Spinal cord (tissue), 9 donors: ENCODE measurements at regions not wholly inside any gene's neighbourhood (a gene's known extent, or its start where the extent isn't known, plus 50 kb on each side); places are given as distances from the start of the nearest gene placed in this dataset.

ENCODE experiments used
- DNase-seq, 6 donors: peaks; one replicate each; pipeline versions ENCODE4 v3.0.0 to v3.0.0-alpha.2; 2013 to 2015; ENCODE audit warnings: low spot score in 6 of 6, low read depth in 4 of 6
- H3K27ac ChIP-seq: one replicate; pipeline ENCODE4 v1.5.1; 2013; ENCODE audit warnings: low read depth, low read length, control low read depth
- H3K27me3 ChIP-seq: one replicate; pipeline ENCODE4 v1.6.1; 2013; ENCODE audit warnings: low read length; ENCODE audit not compliant: control insufficient read depth, insufficient read depth
- H3K36me3 ChIP-seq: one replicate; pipeline ENCODE4 v1.6.1; 2013; ENCODE audit warnings: low read length; ENCODE audit not compliant: control insufficient read depth, insufficient read depth
- H3K4me1 ChIP-seq: one replicate; pipeline ENCODE4 v1.6.1; 2013; ENCODE audit warnings: low read length; ENCODE audit not compliant: control insufficient read depth, insufficient read depth
- H3K4me3 ChIP-seq: one replicate; pipeline ENCODE4 v1.5.1; 2013; ENCODE audit warnings: low read depth, low read length, control low read depth
- H3K9me3 ChIP-seq: one replicate; pipeline ENCODE4 v1.6.1; 2013; ENCODE audit warnings: low read length; ENCODE audit not compliant: control insufficient read depth, insufficient read depth
- WGBS: methylation state at CpG from one replicate; pipeline ENCODE4 v1.1.5; 2013; ENCODE audit warnings: missing lambda C conversion rate; ENCODE audit not compliant: insufficient coverage; 5-methylcytosine and 5-hydroxymethylcytosine counted together
- donor health status: healthy.

DNA sequence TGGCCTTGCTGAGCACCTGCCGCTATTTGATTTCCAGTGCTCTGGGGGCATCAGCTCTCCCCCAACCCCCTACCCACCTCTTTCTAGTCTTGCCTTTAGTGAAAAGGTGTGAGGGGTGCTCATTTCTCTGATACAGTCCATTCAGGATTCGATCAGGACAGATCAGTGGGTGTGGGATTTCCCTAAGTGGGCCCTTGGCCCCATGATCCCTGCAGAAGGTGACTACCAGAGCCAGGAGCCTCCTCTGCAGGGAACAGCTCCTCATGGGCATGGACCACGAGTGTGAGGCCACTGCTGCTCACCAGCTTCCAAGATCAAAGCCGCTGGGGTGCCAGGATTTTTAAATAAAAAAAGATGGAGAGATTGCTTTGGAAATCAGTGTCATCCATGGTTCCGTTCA is 835.2 kb upstream of the ID2 start:
- 90% methylated on average over 2 of the region's 5 CpGs for WGBS
- no peak for DNase-seq
- no peak overlapping the region for H3K4me3 ChIP-seq

DNA sequence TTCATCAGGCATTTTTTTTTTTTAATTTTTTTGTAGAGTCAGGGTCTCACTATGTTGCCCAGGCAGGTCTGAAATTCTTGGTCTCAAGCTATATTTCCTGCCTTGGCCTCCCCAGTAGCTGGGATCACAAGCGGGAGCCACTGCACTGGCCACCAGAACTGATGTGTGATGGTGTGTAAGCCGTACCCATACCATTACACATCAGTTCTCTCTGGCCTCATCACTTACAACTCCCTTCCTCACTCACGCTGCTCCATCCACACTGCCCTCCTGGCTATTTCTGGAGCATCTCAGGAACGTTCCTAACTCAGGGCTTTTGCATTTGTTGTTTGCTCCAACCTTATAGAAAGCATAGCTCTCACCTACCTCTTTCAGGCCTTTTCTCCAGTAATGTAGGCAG is 834.5 kb upstream of the ID2 start:
- Histone ChIP-seq H3K4me3 (no peak overlapping the region), H3K27me3 (no peaks in the 10 kb centered on the region), H3K27ac (no peak overlapping the region), H3K36me3 (no peaks in the 10 kb centered on the region), H3K4me1 (no peaks in the 10 kb centered on the region), H3K9me3 (no peaks in the 10 kb centered on the region)
- no peak for DNase-seq
- WGBS = 100% methylated on average over 2 of the region's 4 CpGs

More for the DNA sequence above, 835.2 kb upstream of the ID2 start:
- H3K27ac ChIP-seq = no peak overlapping the region
- no peaks in the 10 kb centered on the region for H3K9me3 ChIP-seq
- H3K36me3 ChIP-seq = no peaks in the 10 kb centered on the region
- H3K27me3 ChIP-seq = no peaks in the 10 kb centered on the region
- H3K4me1 ChIP-seq = no peaks in the 10 kb centered on the region

DNA sequence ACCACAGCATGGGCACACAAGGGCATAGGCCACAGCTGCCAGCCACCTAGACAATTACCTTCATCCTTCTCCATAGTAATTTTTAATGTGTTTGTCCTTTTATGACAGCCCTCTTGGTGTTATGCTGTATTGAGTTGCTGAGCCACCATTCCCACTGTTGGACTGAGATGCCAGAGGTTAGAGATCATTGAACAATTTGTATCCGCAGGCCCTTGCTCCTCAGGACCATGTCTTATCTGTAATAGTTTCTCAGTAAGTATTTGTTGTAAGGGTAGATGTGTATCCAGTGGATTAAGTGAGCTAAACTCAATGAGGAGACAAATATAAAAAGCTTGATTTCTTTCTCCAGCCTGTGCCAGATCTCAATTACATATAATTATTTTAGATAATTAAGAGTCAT is 832.8 kb upstream of the ID2 start:
- H3K4me3 ChIP-seq = no peak overlapping the region
- WGBS = 100% methylated on average over 1 of the region's 1 CpG
- no peak for DNase-seq
- H3K27ac ChIP-seq = no peak overlapping the region
- no peaks in the 10 kb centered on the region for H3K9me3 ChIP-seq
- H3K4me1 ChIP-seq = no peaks in the 10 kb centered on the region
- H3K27me3 ChIP-seq = no peaks in the 10 kb centered on the region
- H3K36me3 ChIP-seq = no peaks in the 10 kb centered on the region

DNA sequence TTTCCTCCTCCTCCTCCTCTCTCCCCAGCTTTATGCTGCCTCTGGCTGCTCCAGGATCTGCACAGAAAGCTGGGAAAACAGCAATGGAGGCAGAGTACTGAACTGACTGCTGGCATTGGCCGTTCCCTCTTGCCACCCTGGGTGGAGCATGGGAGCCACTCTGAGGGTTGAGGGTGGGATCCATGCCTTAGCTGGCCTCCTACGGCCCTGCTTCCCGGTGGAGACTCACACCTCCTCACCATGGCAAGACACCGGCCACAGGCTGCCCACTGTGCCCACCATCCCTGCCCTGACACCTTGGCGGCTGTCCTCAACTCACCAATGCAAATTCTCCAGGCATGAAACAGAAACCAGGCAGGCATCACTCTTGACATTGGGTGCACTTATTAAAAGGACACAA is 832.3 kb upstream of the ID2 start:
- no peaks in the 10 kb centered on the region for H3K4me1 ChIP-seq
- H3K4me3 ChIP-seq = no peak overlapping the region
- no peak overlapping the region for H3K27ac ChIP-seq
- no peaks in the 10 kb centered on the region for H3K36me3 ChIP-seq
- H3K9me3 ChIP-seq = no peaks in the 10 kb centered on the region
- WGBS = 85% methylated on average over 5 of the region's 5 CpGs
- DNase-seq = no peak
- H3K27me3 ChIP-seq = no peaks in the 10 kb centered on the region

DNA sequence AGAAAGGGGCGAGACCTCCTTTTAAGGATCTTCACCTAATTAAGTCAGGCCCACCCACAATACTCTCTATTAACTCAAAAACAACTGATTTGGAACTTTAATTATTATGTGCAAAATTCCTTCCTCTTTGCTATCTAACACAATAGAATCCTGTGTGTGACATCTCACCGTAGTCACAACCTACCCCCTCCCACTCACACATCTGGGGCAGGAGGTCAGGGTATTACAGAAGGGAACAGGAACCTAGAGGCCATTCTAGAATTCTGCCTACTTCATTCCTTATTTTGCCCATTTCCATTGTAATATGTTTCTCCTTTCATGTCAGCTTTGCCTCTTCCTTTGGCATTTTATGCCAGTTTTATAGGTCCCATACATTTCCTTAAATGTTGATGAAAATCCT is 829.3 kb upstream of the ID2 start:
- no peak for DNase-seq
- Histone ChIP-seq H3K27me3 (no peaks in the 10 kb centered on the region), H3K27ac (no peak overlapping the region), H3K36me3 (no peaks in the 10 kb centered on the region), H3K4me1 (no peaks in the 10 kb centered on the region), H3K4me3 (no peak overlapping the region), H3K9me3 (no peaks in the 10 kb centered on the region)
- no CpG with 5 or more reads among the region's 2 CpGs for WGBS

DNA sequence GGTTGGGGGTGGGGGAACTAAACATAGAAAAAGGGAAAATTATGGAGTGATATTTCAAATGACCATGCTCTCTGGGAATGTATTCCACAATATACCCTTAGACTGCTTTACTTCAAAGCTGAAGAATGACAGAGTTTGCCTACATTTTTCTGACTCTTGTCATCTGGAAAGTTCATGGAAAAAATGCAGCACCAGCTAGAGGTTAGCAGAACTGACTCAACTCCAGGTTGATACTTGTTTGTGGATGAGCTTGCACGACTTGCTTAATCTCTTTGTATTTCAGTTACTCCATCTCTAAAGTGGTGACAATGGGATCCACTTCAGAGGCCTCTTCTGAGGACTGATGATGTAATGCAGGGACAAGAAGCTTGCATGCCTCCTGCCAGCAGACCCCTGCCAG is 824.0 kb upstream of the ID2 start:
- WGBS = no CpG with 5 or more reads among the region's 1 CpG
- H3K27ac ChIP-seq = no peak overlapping the region
- DNase-seq = no peak
- H3K36me3 ChIP-seq = no peaks in the 10 kb centered on the region
- no peaks in the 10 kb centered on the region for H3K9me3 ChIP-seq
- H3K27me3 ChIP-seq = no peaks in the 10 kb centered on the region
- no peak overlapping the region for H3K4me3 ChIP-seq
- no peaks in the 10 kb centered on the region for H3K4me1 ChIP-seq

DNA sequence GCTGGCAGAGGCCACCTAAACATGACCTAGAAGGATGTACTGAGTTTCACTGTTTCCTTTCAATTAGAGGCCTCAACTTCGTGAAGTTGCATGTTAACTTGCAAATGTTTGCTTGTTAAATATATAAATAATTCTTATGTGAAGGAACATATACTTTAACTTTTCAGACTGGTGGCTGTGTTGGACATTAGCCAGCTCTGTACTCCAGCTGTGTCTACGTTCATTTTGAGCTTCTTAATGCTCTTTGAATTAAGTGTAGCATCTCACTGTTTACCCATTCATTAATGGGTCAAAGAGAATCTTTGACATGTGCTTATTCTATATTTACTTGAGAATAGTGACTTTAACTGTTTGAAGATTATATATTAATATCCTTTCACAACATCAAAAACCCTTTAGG is 823.2 kb upstream of the ID2 start:
- WGBS = no CpG with 5 or more reads among the region's 2 CpGs
- no peak for DNase-seq
- no peaks in the 10 kb centered on the region for H3K9me3 ChIP-seq
- no peaks in the 10 kb centered on the region for H3K27me3 ChIP-seq
- no peaks in the 10 kb centered on the region for H3K4me1 ChIP-seq
- H3K27ac ChIP-seq = no peak overlapping the region
- H3K36me3 ChIP-seq = no peaks in the 10 kb centered on the region
- no peak overlapping the region for H3K4me3 ChIP-seq

DNA sequence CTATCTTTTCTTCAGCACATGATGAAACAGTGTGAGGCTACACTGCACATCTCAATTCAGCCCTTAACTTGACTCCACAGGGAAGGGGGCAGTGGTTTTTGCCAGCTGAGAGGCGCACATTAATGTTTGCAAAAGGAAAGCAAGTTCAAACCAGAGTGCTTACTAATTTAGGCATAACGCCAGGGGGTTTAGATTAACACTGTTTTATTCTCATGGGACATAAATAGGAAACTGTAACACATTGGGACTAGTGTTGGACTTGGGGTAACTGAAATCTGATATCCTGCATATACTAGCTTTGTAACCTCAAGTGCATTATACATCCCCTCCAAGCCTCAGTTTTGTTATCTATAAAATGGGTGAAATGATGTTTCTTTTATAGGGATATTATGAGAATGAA is 821.2 kb upstream of the ID2 start:
- Histone ChIP-seq H3K9me3 (no peaks in the 10 kb centered on the region), H3K27me3 (no peaks in the 10 kb centered on the region), H3K4me3 (no peak overlapping the region), H3K27ac (no peak overlapping the region), H3K4me1 (no peaks in the 10 kb centered on the region), H3K36me3 (no peaks in the 10 kb centered on the region)
- DNase-seq = no peak
- no CpG with 5 or more reads among the region's 2 CpGs for WGBS

DNA sequence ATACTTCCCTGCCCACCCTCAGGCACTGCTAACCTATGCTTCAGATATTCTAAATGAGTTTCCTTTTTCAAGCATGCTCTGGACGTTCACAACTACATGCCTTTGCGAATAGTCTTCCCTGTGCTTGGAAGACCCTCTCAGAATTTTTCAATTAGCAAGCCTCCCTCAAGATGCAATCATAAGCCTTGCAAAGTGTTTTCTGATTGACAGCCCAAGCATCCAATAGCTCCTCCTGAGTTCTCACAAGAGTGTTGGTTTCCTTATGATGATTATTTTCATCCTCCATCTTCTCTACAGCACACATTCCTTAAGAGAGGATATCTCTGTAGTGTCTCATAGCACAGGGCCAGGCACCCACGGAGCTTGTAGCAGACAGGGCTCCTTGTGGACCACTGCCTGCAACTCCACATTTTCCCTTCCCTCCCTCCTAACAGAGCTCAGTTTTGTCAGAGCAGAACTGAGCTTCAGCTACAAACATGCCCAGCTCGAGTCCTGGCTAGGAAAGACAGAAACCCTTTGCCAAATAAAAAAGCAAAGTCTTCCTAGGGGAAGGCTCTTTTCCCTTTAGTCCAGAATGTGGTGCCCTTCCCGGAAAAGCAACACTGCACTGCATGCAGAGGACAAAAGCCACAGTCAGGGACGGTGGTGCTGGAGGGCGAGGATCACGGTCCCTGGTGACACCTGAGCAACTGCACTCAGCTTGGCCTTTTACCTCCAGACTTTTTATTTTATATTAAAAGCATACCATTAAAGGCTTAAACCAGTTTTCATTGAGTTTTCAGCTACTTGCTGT is 819.8 kb upstream of the ID2 start:
- H3K4me1 ChIP-seq = no peaks in the 10 kb centered on the region
- WGBS = 81% methylated on average over 4 of the region's 8 CpGs
- H3K27me3 ChIP-seq = no peaks in the 10 kb centered on the region
- no peak overlapping the region for H3K27ac ChIP-seq
- H3K9me3 ChIP-seq = no peaks in the 10 kb centered on the region
- no peak overlapping the region for H3K4me3 ChIP-seq
- H3K36me3 ChIP-seq = no peaks in the 10 kb centered on the region
- DNase-seq = no peak

DNA sequence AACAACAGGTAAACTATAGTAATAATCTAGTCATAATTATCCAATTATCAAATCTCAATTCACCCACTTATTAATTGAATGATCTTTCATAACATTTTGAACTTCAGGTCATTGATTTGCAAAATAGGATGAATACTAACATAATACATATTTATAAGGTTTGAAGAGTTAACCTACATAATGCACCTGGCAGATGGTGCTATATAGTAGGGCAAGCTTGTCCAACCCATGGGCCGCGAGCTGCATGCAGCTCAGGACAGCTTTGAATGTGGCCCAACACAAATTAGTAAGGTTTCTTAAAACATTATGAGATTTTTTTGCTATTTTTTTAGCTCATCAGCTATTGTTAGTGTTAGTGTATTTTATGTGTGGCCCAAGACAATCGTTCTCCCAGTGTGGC is 815.8 kb upstream of the ID2 start:
- H3K36me3 ChIP-seq = no peaks in the 10 kb centered on the region
- H3K4me1 ChIP-seq = no peaks in the 10 kb centered on the region
- no peak overlapping the region for H3K4me3 ChIP-seq
- no peak for DNase-seq
- WGBS = no CpG with 5 or more reads among the region's 3 CpGs
- no peaks in the 10 kb centered on the region for H3K9me3 ChIP-seq
- H3K27ac ChIP-seq = no peak overlapping the region
- no peaks in the 10 kb centered on the region for H3K27me3 ChIP-seq
